H1 (cell line): ENCODE measurements at regions not wholly inside any gene's neighbourhood (a gene's known extent, or its start where the extent isn't known, plus 50 kb on each side); places are given as distances from the start of the nearest gene placed in this dataset.

Source experiments
- CTCF ChIA-PET: fragments of 300-600 bp; sonication (Branson Sonifier 250); formaldehyde crosslinking; loops from one replicate; lab custom pipeline; 2021; ENCODE audit not compliant: partially characterized antibody; lab: Charles Lee
- POLR2A ChIA-PET: fragments of 300-600 bp; sonication (Branson Sonifier 250); formaldehyde crosslinking; loops from one replicate; lab custom pipeline; 2021; ENCODE audit warnings: inconsistent platforms; ENCODE audit not compliant: partially characterized antibody; lab: Charles Lee
- DNase-seq, 2 experiments: peaks; one replicate each; pipeline versions ENCODE4 v3.0.0 to v3.0.0-alpha.2; 2010 to 2022; ENCODE audit warnings: low spot score in 2 of 2, low read depth in 1 of 2, mixed read lengths in 1 of 2
- FAIRE-seq: peaks from 2 replicates; lab custom pipeline; 2011; peaks lifted over from hg19 to GRCh38; lab: Jason Lieb, UNC
- H2AFZ ChIP-seq: 2 replicates; pipeline ENCODE4 v1.8.1; 2012; ENCODE audit warnings: low read length, inconsistent platforms
- H2AK5ac ChIP-seq: 2 replicates; pipeline ENCODE4 v1.6.1; 2013; ENCODE audit warnings: low read depth, low read length
- H2BK120ac ChIP-seq: replicated peaks from 2 replicates; pipeline ENCODE3; 2013; ENCODE audit warnings: low read depth, low read length, inconsistent platforms
- H2BK12ac ChIP-seq: 2 replicates; pipeline ENCODE4 v1.6.1; 2013; ENCODE audit warnings: low read depth, low read length
- H2BK15ac ChIP-seq: 2 replicates; pipeline ENCODE4 v1.6.1; 2013; ENCODE audit warnings: low read length
- H2BK20ac ChIP-seq: 2 replicates; pipeline ENCODE4 v1.6.1; 2013; ENCODE audit warnings: low read length
- H2BK5ac ChIP-seq: 2 replicates; pipeline ENCODE4 v1.6.1; 2013; ENCODE audit warnings: low read depth, low read length
- H3K14ac ChIP-seq: 2 replicates; pipeline ENCODE4 v1.6.1; 2013; ENCODE audit warnings: inconsistent platforms; ENCODE audit not compliant: insufficient read length
- H3K18ac ChIP-seq: 2 replicates; pipeline ENCODE4 v1.6.1; 2013; ENCODE audit warnings: low read length; ENCODE audit errors: extremely low read depth
- H3K23ac ChIP-seq: 2 replicates; pipeline ENCODE4 v1.6.1; 2013; ENCODE audit warnings: inconsistent platforms; ENCODE audit not compliant: insufficient read length
- H3K23me2 ChIP-seq: 2 replicates; pipeline ENCODE4 v1.6.1; 2013; ENCODE audit warnings: low read depth, low read length
- H3K27ac ChIP-seq: 2 replicates; pipeline ENCODE4 v1.6.1; 2011; ENCODE audit warnings: low read depth, low read length, inconsistent platforms
- H3K27me3 ChIP-seq, 4 experiments: replicated peaks in 1 of 4; 1 replicate in 1 of 4; 2 replicates in 3 of 4; pipeline versions ENCODE4 v1.6.1 to v1.8.1; 2011 to 2013; ENCODE audit warnings: low read length in 3 of 4, mild to moderate bottlenecking in 3 of 4, inconsistent platforms in 2 of 4, mixed read lengths in 2 of 4, moderate library complexity in 1 of 4; ENCODE audit not compliant: control insufficient read depth in 3 of 4, insufficient read depth in 3 of 4; ENCODE audit errors: extremely low read depth in 1 of 4
- H3K36me3 ChIP-seq, 4 experiments: 2 replicates each; pipeline versions ENCODE4 v1.6.1 to v1.8.1; 2011 to 2013; ENCODE audit warnings: mild to moderate bottlenecking in 4 of 4, low read length in 3 of 4, moderate library complexity in 2 of 4, control low read depth in 1 of 4, inconsistent platforms in 1 of 4; ENCODE audit not compliant: insufficient read depth in 4 of 4, control insufficient read depth in 2 of 4
- H3K4ac ChIP-seq: replicated peaks from 2 replicates; pipeline ENCODE3; 2013; ENCODE audit warnings: low read length, low read depth, mixed read lengths, inconsistent platforms; ENCODE audit not compliant: insufficient read length
- H3K4me1 ChIP-seq, 4 experiments: replicated peaks in 1 of 4; 1 replicate in 1 of 4; 2 replicates in 3 of 4; pipeline versions ENCODE4 v1.6.1 to v1.8.1; 2011 to 2013; ENCODE audit warnings: low read length in 3 of 4, inconsistent platforms in 2 of 4, mixed read lengths in 1 of 4; ENCODE audit not compliant: insufficient read depth in 4 of 4, control insufficient read depth in 3 of 4
- H3K4me2 ChIP-seq, 2 experiments: 2 replicates each; pipeline versions ENCODE4 v1.6.1 to v1.8.1; 2011 to 2013; ENCODE audit warnings: low read depth in 2 of 2, low read length in 2 of 2, control low read depth in 1 of 2, inconsistent platforms in 1 of 2, mild to moderate bottlenecking in 1 of 2; ENCODE audit not compliant: insufficient read depth in 1 of 2
- H3K4me3 ChIP-seq, 4 experiments: fragments of 200-600, 300-600 bp in 1 of 4; sonication (generic), shearing (Covaris generic), sonication (Bioruptor Twin) in 1 of 4; 2 replicates each; pipeline versions ENCODE4 v1.5.1 to v1.8.1; 2011 to 2016; ENCODE audit warnings: low read length in 4 of 4, low read depth in 3 of 4, control low read depth in 2 of 4, inconsistent platforms in 2 of 4, mild to moderate bottlenecking in 2 of 4, mixed read lengths in 1 of 4, moderate library complexity in 1 of 4; ENCODE audit not compliant: insufficient read depth in 2 of 4; ENCODE audit errors: extremely low read depth in 1 of 4
- H3K56ac ChIP-seq: replicated peaks from 2 replicates; pipeline ENCODE3; 2013; ENCODE audit warnings: low read depth, mild to moderate bottlenecking, mixed read lengths, low read length, inconsistent platforms; ENCODE audit not compliant: insufficient read length
- H3K79me1 ChIP-seq: 2 replicates; pipeline ENCODE4 v1.6.1; 2013; ENCODE audit warnings: low read depth, low read length, control low read depth
- H3K79me2 ChIP-seq, 2 experiments: 2 replicates each; pipeline versions ENCODE4 v1.6.1 to v1.8.1; 2012 to 2013; ENCODE audit warnings: low read length in 2 of 2, mild to moderate bottlenecking in 2 of 2, inconsistent platforms in 1 of 2; ENCODE audit not compliant: insufficient read depth in 2 of 2, control insufficient read depth in 1 of 2
- H3K9ac ChIP-seq, 4 experiments: replicated peaks in 1 of 4; 1 replicate in 1 of 4; 2 replicates in 3 of 4; pipeline versions ENCODE4 v1.6.1 to v1.8.1; 2011 to 2013; ENCODE audit warnings: low read depth in 3 of 4, low read length in 3 of 4, control low read depth in 2 of 4, mild to moderate bottlenecking in 2 of 4, moderate library complexity in 2 of 4, inconsistent platforms in 1 of 4; ENCODE audit errors: extremely low read depth in 1 of 4
- H3K9me3 ChIP-seq, 2 experiments: 2 replicates each; pipeline versions ENCODE4 v1.6.1 to v1.8.1; 2012 to 2013; ENCODE audit warnings: mild to moderate bottlenecking in 2 of 2, moderate library complexity in 2 of 2, control low read depth in 1 of 2, inconsistent platforms in 1 of 2, low read depth in 1 of 2, low read length in 1 of 2, mixed read lengths in 1 of 2; ENCODE audit not compliant: insufficient read depth in 2 of 2
- H4K20me1 ChIP-seq, 2 experiments: replicated peaks in 1 of 2; 2 replicates each; pipeline versions ENCODE3 to v1.8.1; 2011 to 2013; ENCODE audit warnings: inconsistent platforms in 2 of 2, low read length in 2 of 2, mild to moderate bottlenecking in 1 of 2; ENCODE audit not compliant: insufficient read depth in 2 of 2, control insufficient read depth in 1 of 2
- H4K5ac ChIP-seq: 2 replicates; pipeline ENCODE4 v1.6.1; 2013; ENCODE audit warnings: low read length, low read depth, mixed read lengths, inconsistent platforms; ENCODE audit not compliant: insufficient read length
- H4K8ac ChIP-seq: 2 replicates; pipeline ENCODE4 v1.8.0; 2013; ENCODE audit warnings: mild to moderate bottlenecking, moderate library complexity, low read length, inconsistent platforms; ENCODE audit not compliant: insufficient read depth; ENCODE audit errors: extremely low read depth
- H4K91ac ChIP-seq: replicated peaks from 2 replicates; pipeline ENCODE3; 2013; ENCODE audit warnings: low read length, mixed read lengths, inconsistent platforms; ENCODE audit not compliant: insufficient read length
- EP300 ChIP-seq, 2 experiments: IDR thresholded peaks; 1 replicate in 1 of 2; 2 replicates in 1 of 2; pipeline ENCODE4 v1.6.1; 2011 to 2012; ENCODE audit warnings: low read depth in 2 of 2, low read length in 2 of 2, mild to moderate bottlenecking in 2 of 2, borderline replicate concordance in 1 of 2, inconsistent platforms in 1 of 2, moderate library complexity in 1 of 2
- EZH2 ChIP-seq: fragments of 200-600 bp; sonication (generic); IDR thresholded peaks from 2 replicates; pipeline ENCODE4 v1.7.1; 2012; ENCODE audit warnings: low read depth, mild to moderate bottlenecking, moderate library complexity, low read length, inconsistent platforms; ENCODE audit not compliant: severe bottlenecking
- JUN ChIP-seq: IDR thresholded peaks from 2 replicates; pipeline ENCODE4 v1.6.1; 2011; ENCODE audit warnings: low read depth, mild to moderate bottlenecking, improper control_type of control experiment, low read length
- JUND ChIP-seq: IDR thresholded peaks from 2 replicates; pipeline ENCODE4 v1.6.1; 2011; ENCODE audit warnings: mild to moderate bottlenecking, improper control_type of control experiment, low read length
- KDM5A ChIP-seq: fragments of 200-600 bp; IDR thresholded peaks from 2 replicates; pipeline ENCODE4 v1.7.1; 2012; ENCODE audit warnings: mild to moderate bottlenecking, low read length, inconsistent platforms, mixed read lengths
- PHF8 ChIP-seq: fragments of 200-600 bp; sonication (generic); conservative IDR thresholded peaks from 2 replicates; pipeline ENCODE4 v1.7.1; 2012; ENCODE audit warnings: low read depth, mild to moderate bottlenecking, inconsistent platforms, low read length, moderate library complexity
- POLR2AphosphoS5 ChIP-seq: IDR thresholded peaks from 2 replicates; pipeline ENCODE4 v1.6.1; 2011; ENCODE audit warnings: low read depth, low read length
- POU5F1 ChIP-seq: IDR thresholded peaks from 2 replicates; pipeline ENCODE4 v1.6.1; 2011; ENCODE audit warnings: low read depth, mild to moderate bottlenecking, low read length, moderate library complexity
- SIN3A ChIP-seq, 2 experiments: IDR thresholded peaks in 1 of 2; conservative IDR thresholded peaks in 1 of 2; 2 replicates each; pipeline ENCODE4 v1.6.1; 2011 to 2012; ENCODE audit warnings: low read length in 2 of 2, improper control_type of control experiment in 1 of 2, low read depth in 1 of 2, mild to moderate bottlenecking in 1 of 2
- SUZ12 ChIP-seq: fragments of 200-600 bp; sonication (generic); IDR thresholded peaks from 2 replicates; pipeline ENCODE4 v1.6.1; 2012; ENCODE audit warnings: mild to moderate bottlenecking, inconsistent platforms, low read length, moderate library complexity, mixed read lengths
- TAF1 ChIP-seq: IDR thresholded peaks from 2 replicates; pipeline ENCODE4 v1.6.1; 2011; ENCODE audit warnings: mild to moderate bottlenecking, low read depth, low read length
- TAF7 ChIP-seq: optimal IDR thresholded peaks from 2 replicates; pipeline ENCODE3; 2011; ENCODE audit warnings: low read depth, mild to moderate bottlenecking, inconsistent platforms, low read length, moderate library complexity, borderline replicate concordance
- TEAD4 ChIP-seq: IDR thresholded peaks from 2 replicates; pipeline ENCODE4 v1.6.1; 2012; ENCODE audit warnings: low read depth, low read length, inconsistent platforms, mixed read lengths
- WGBS, 2 experiments: shearing (Covaris generic) in 1 of 2; methylation state at CpG; one replicate each; pipeline versions ENCODE4 v1.1.6 to v1.1.7; 2013 to 2015; ENCODE audit warnings: low lambda C conversion rate in 2 of 2, mixed read lengths in 2 of 2, inconsistent platforms in 1 of 2, low coverage in 1 of 2, missing lambda C conversion rate in 1 of 2; ENCODE audit not compliant: insufficient replicate concordance in 2 of 2, insufficient coverage in 1 of 2, insufficient read length in 1 of 2; ENCODE audit errors: extremely low coverage in 1 of 2, missing lambda C conversion rate in 1 of 2; 5-methylcytosine and 5-hydroxymethylcytosine counted together

DNA sequence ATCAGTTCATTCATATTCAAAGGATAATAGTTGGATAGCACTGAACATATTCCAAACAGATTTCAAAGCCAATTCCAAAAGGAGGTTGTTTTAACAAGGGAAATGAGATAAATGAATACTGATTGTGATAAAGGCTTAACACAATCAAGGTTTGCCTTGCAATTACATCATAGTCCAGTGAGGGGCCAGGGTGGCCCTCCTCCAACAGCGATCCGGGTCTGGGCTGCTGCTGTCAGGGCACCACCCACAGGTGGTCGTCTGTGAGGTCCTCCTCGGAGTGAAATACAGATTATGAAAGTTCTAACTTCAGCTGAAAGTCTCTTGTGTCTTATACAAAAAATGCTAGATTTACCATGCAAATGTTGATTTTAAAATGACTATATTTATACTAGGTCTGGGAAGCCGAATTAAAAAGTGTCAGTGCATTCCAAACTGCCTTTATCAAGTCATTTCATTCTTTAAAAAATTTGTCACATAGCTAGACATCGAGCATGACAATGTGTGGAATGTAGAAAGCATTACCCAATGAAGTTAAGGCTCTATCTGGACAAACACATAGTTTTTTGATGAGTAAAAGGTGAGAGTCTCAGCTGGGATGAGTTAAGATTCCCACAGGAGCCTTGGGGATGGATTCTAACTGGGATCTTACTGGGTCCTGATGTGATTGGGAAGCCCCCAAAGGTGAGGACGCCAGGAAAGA, 65.9 kb upstream of the SLC22A23 start:
- Histone ChIP-seq H3K14ac (no peak overlapping the region), H3K27me3 (no peaks in the 10 kb centered on the region; a peak in 1 of 7 replicates), H3K36me3 (no peaks in the 10 kb centered on the region), H4K91ac (no peak overlapping the region), H3K18ac (no peak overlapping the region), H3K4me3 (no peak overlapping the region), H3K27ac (no peak overlapping the region), H3K23ac (no peak overlapping the region), H3K79me2 (no peaks in the 10 kb centered on the region), H4K5ac (no peak overlapping the region), H4K8ac (no peak overlapping the region), H3K23me2 (no peaks in the 10 kb centered on the region), H2BK20ac (no peak overlapping the region), H2AFZ (no peak overlapping the region), H2BK5ac (no peak overlapping the region), H3K79me1 (no peaks in the 10 kb centered on the region), H3K4ac (no peak overlapping the region), H3K9me3 (0 out of 4 replicates have a peak, but pooled peaks cover 0 to 3% of the 10 kb centered on the region in 2 experiments), H3K4me2 (no peak overlapping the region), H3K56ac (no peak overlapping the region), H2BK120ac (no peak overlapping the region), H2BK15ac (no peak overlapping the region), H2BK12ac (no peak overlapping the region), H3K4me1 (peaks cover 0 to 11% (median 3%) of the 10 kb centered on the region in 4 experiments; a peak in 3 of 7 replicates), H2AK5ac (no peak overlapping the region), H4K20me1 (no peaks in the 10 kb centered on the region), H3K9ac (no peak overlapping the region)
- ChIA-PET POLR2A (interaction anchor here (1.7 kb wide), 1 partner anchor 9 kb away, joined by 3 read pairs; no protein-coding TSS in a partner anchor), CTCF (interaction anchor here (1.1 to 2.5 kb wide), 3 partner anchors 9 to 111 kb away, joined by 4 to 10 read pairs (median 5); no protein-coding TSS in a partner anchor)
- DNase-seq (no peak), FAIRE-seq (no peak)
- 90% methylated on average over 7 of the region's 7 CpGs; no CpG with 5 or more reads in 1 of the 2 experiments for WGBS, 2 experiments
- TF ChIP-seq KDM5A: no peak
- no peak for TF ChIP-seq SUZ12
- no peak for TF ChIP-seq POLR2AphosphoS5
- TF ChIP-seq EZH2: no peak
- TF ChIP-seq SIN3A (conservative IDR thresholded peaks at IDR 0.05 in 1 of 2, IDR thresholded peaks at IDR 0.05 in 1 of 2; ENCODE audit: low read depth in 1 of 2, low read length in 2 of 2): no peak
- TF ChIP-seq TEAD4: no peak
- TF ChIP-seq TAF7: no peak
- no peak for TF ChIP-seq POU5F1
- TF ChIP-seq TAF1: no peak
- no peak for TF ChIP-seq JUN
- TF ChIP-seq EP300 (IDR thresholded peaks at IDR 0.05; ENCODE audit: borderline replicate concordance in 1 of 2, low read depth in 2 of 2, low read length in 2 of 2): no peak
- TF ChIP-seq JUND: no peak
- TF ChIP-seq PHF8: no peak
